A673 (cell line): ENCODE measurements at regions not wholly inside any gene's neighbourhood (a gene's known extent, or its start where the extent isn't known, plus 50 kb on each side); places are given as distances from the start of the nearest gene placed in this dataset.

Source experiments
- BruUV-seq: library from RNA; stranded (reverse); fragments of 400-500 nt; replicated peaks from 2 replicates; lab custom pipeline; 2021; lab: Mats Ljungman, UMichigan
- CTCF ChIA-PET: fragments of 300-600 bp; sonication (Branson Sonifier 250); formaldehyde crosslinking; loops from one replicate; lab custom pipeline; 2022; ENCODE audit warnings: antibody characterized with exemption; lab: Charles Lee
- POLR2A ChIA-PET: fragments of 300-600 bp; sonication (Branson Sonifier 250); formaldehyde crosslinking; loops from one replicate; lab custom pipeline; 2022; ENCODE audit warnings: antibody characterized with exemption; ENCODE audit not compliant: low non-redundant PET; lab: Charles Lee
- DNase-seq: peaks from one replicate; pipeline ENCODE4 v3.0.0-alpha.2; 2015; ENCODE audit warnings: low spot score
- H3K27ac ChIP-seq: fragments of 200-600 bp; sonication (generic); 2 replicates; pipeline ENCODE4 v1.5.1; 2016; ENCODE audit warnings: mixed run types, low read depth, mild to moderate bottlenecking, mixed read lengths, antibody characterized with exemption, low read length; ENCODE audit not compliant: poor library complexity, severe bottlenecking
- H3K27me3 ChIP-seq: fragments of 200-600 bp; sonication (generic); replicated peaks from 2 replicates; pipeline ENCODE4 v1.6.1; 2017; ENCODE audit warnings: mixed run types, low read depth, mild to moderate bottlenecking, mixed read lengths, antibody characterized with exemption, low read length; ENCODE audit not compliant: insufficient read depth, poor library complexity
- H3K36me3 ChIP-seq: fragments of 200-600 bp; sonication (generic); 2 replicates; pipeline ENCODE4 v1.6.1; 2016; ENCODE audit warnings: mixed run types, mild to moderate bottlenecking, mixed read lengths, antibody characterized with exemption, low read length; ENCODE audit not compliant: insufficient read depth, poor library complexity, severe bottlenecking
- H3K4me1 ChIP-seq: fragments of 200-600 bp; sonication (generic); 2 replicates; pipeline ENCODE4 v1.6.1; 2017; ENCODE audit warnings: mixed run types, mild to moderate bottlenecking, mixed read lengths, antibody characterized with exemption, low read length; ENCODE audit not compliant: insufficient read depth, poor library complexity, severe bottlenecking
- H3K4me3 ChIP-seq: fragments of 200-600 bp; sonication (generic); 2 replicates; pipeline ENCODE4 v1.5.1; 2016; ENCODE audit warnings: low read depth, mixed run types, mild to moderate bottlenecking, mixed read lengths, low read length; ENCODE audit not compliant: poor library complexity, severe bottlenecking
- H3K9me3 ChIP-seq: fragments of 200-600 bp; sonication (generic); 2 replicates; pipeline ENCODE4 v1.6.1; 2016; ENCODE audit warnings: mixed run types, low read depth, mild to moderate bottlenecking, mixed read lengths, antibody characterized with exemption, low read length; ENCODE audit not compliant: poor library complexity, severe bottlenecking
- EZH2 ChIP-seq: fragments of 200-600 bp; sonication (generic); IDR thresholded peaks from 2 replicates; pipeline ENCODE4 v1.6.1; 2017; ENCODE audit warnings: borderline replicate concordance, low read depth, mild to moderate bottlenecking, mixed read lengths, antibody characterized with exemption, low read length; ENCODE audit not compliant: poor library complexity, severe bottlenecking
- intact Hi-C: fragments of 100-400 bp; cut with micrococcal nuclease; formaldehyde crosslinking; loops from one replicate; pipeline ENCODE4 v1.10.0; 2022; ENCODE audit not compliant: unreplicated experiment
- TF ChIP-seq, protein P1 (sequence below): fragments of 300-800, 200-600 bp; sonication (generic); conservative IDR thresholded peaks from 2 replicates; pipeline ENCODE4 v1.5.1; 2017; ENCODE audit warnings: low read depth, mild to moderate bottlenecking, antibody characterized with exemption, low read length, moderate library complexity, mixed read lengths

DNA sequence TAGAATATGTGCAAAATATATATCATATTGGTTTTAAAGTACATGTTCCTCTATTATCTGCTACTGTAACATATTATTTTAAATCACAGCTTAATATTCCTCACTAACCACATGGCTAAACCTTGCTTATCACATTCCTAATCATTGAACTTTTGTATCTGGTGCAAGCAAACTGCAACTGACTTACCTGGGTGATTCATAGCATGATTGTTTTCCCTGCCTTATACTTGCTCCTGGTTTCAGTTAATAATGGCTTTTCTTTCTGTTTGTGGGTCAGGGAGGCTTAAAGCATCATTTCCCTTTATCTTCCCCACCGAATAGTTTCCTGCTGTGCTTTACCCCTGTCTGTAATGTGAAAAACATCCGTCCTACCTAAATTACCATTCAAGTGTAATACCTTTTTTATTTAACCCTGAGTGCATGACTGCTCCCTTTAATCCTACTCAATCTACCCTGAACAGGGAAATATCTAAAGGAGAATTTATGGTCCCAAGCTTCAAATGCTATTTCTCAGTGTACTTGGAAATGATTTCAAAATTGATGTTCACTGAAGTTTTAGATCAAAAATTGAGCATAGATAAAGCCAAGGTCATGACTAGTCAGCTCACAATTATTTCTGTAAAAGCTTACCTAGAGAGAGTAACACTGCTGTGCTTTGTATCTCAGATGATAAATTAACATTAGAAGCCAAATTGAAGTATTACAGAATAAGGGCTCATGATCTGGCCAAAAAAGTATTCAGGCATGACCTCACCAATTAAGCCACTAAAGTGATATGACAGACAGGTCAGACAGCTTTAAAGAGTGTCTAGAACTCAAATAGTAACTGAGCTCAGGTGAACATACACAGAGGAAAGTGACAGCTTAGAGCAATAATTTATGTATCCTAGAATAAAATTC is 507.1 kb downstream of the BRINP3 start:
- intact Hi-C loops, result no loop called here
- Histone ChIP-seq H3K4me3 (no peak overlapping the region), H3K27ac (no peak overlapping the region), H3K4me1 (no peaks in the 10 kb centered on the region), H3K36me3 (no peaks in the 10 kb centered on the region), H3K27me3 (no peaks in the 10 kb centered on the region), H3K9me3 (peaks cover 1% of the 10 kb centered on the region)
- CTCF ChIA-PET, result no interaction called here
- POLR2A ChIA-PET, result no interaction called here
- no peak for DNase-seq
- BruUV-seq, result no TSS peak
- TF ChIP-seq, protein P1, sequence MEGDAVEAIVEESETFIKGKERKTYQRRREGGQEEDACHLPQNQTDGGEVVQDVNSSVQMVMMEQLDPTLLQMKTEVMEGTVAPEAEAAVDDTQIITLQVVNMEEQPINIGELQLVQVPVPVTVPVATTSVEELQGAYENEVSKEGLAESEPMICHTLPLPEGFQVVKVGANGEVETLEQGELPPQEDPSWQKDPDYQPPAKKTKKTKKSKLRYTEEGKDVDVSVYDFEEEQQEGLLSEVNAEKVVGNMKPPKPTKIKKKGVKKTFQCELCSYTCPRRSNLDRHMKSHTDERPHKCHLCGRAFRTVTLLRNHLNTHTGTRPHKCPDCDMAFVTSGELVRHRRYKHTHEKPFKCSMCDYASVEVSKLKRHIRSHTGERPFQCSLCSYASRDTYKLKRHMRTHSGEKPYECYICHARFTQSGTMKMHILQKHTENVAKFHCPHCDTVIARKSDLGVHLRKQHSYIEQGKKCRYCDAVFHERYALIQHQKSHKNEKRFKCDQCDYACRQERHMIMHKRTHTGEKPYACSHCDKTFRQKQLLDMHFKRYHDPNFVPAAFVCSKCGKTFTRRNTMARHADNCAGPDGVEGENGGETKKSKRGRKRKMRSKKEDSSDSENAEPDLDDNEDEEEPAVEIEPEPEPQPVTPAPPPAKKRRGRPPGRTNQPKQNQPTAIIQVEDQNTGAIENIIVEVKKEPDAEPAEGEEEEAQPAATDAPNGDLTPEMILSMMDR, result no peak
- TF ChIP-seq EZH2, result no peak

DNA sequence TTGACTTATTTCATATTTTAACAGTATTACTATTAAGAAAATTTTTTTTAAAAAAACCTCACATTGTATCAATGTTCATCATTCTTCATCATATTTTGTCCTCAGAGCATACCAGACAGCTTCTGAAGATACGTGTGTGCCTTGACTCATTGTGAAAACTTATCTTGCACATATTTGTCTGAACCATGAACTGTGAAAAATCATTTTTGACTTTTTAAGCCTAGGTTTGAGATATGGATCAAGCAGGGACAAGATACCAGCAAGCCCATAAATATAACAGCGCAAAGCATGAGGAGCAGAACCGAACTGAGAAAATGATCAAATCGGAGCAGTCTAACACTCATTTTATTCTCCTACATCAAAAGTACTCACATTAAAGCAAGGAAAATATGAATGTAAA is 506.0 kb downstream of the BRINP3 start:
- no peaks in the 10 kb centered on the region for H3K27me3 ChIP-seq
- no peak overlapping the region for H3K4me3 ChIP-seq
- ChIA-PET POLR2A (no interaction called here), CTCF (no interaction called here)
- TF ChIP-seq, protein P1, result no peak
- TF ChIP-seq EZH2, result no peak
- H3K36me3 ChIP-seq, result no peaks in the 10 kb centered on the region
- H3K9me3 ChIP-seq, result peaks cover 3% of the 10 kb centered on the region
- no peak for DNase-seq
- no TSS peak for BruUV-seq
- intact Hi-C loops, result no loop called here
- H3K27ac ChIP-seq, result no peak overlapping the region
- no peaks in the 10 kb centered on the region for H3K4me1 ChIP-seq

DNA sequence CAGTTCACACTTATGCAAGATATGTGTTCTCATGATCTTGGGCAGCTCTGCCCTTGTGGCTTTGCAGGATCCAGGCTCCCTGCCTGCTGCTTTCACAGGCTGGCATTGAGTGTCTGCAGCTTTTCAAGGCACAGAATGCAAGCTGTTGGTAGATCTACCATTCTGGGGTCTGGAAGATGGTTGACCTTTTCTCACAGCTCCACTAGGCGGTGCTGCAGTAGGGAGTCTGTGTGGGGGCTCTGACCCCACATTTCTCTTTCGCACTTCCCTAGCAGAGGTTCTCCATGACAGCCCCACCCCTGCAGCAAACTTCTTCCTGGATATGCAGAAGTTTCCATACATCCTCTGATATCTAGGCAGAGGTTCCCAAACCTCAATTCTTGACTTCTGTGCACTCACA is 500.5 kb downstream of the BRINP3 start:
- CTCF ChIA-PET, result no interaction called here
- intact Hi-C loops, result no loop called here

More for the DNA sequence above, 500.5 kb downstream of the BRINP3 start:
- H3K27me3 ChIP-seq, result no peaks in the 10 kb centered on the region
- H3K36me3 ChIP-seq, result no peaks in the 10 kb centered on the region
- DNase-seq, result no peak
- H3K9me3 ChIP-seq, result peaks cover 3% of the 10 kb centered on the region
- H3K27ac ChIP-seq, result no peak overlapping the region
- no peaks in the 10 kb centered on the region for H3K4me1 ChIP-seq
- TF ChIP-seq, protein P1, result no peak
- no peak for TF ChIP-seq EZH2
- no peak overlapping the region for H3K4me3 ChIP-seq
- BruUV-seq, result no TSS peak
- POLR2A ChIA-PET, result no interaction called here
